Bronchial epithelial cell (primary cell): ENCODE measurements at regions not wholly inside any gene's neighbourhood (a gene's known extent, or its start where the extent isn't known, plus 50 kb on each side); places are given as distances from the start of the nearest gene placed in this dataset.

ENCODE experiments used
- DNase-seq: peaks from one replicate; pipeline ENCODE4 v3.0.0-alpha.2; 2010; ENCODE audit warnings: low read depth
- FAIRE-seq: peaks from 2 replicates; lab custom pipeline; 2011; peaks lifted over from hg19 to GRCh38; lab: Jason Lieb, UNC
- H3K27me3 ChIP-seq: 2 replicates; pipeline ENCODE4 v1.5.1; 2011; ENCODE audit warnings: low read length; ENCODE audit not compliant: control insufficient read depth, insufficient read depth
- H3K36me3 ChIP-seq: 2 replicates; pipeline ENCODE4 v1.5.1; 2011; ENCODE audit warnings: low read length; ENCODE audit not compliant: control insufficient read depth, insufficient read depth
- H3K4me3 ChIP-seq: 2 replicates; pipeline ENCODE4 v1.5.1; 2011; ENCODE audit warnings: mild to moderate bottlenecking, low read depth, low read length, control low read depth
- CTCF ChIP-seq: IDR thresholded peaks from 2 replicates; pipeline ENCODE4 v1.5.1; 2011; ENCODE audit warnings: mild to moderate bottlenecking, moderate library complexity, low read length, control low read depth, inconsistent platforms; ENCODE audit not compliant: insufficient read depth, severe bottlenecking

GRCh38 chr2:151106805-151107506 is 154.7 kb downstream of the RBM43 start:
- peak; percentile 33 for DNase-seq
- H3K27me3 ChIP-seq, result no peaks in the 10 kb centered on the region
- no peaks in the 10 kb centered on the region for H3K36me3 ChIP-seq
- peak; percentile 36 for FAIRE-seq
- no peak overlapping the region for H3K4me3 ChIP-seq
- no peak for TF ChIP-seq CTCF

GRCh38 chr2:151103551-151103950 is 158.1 kb downstream of the RBM43 start:
- Histone ChIP-seq H3K27me3 (no peaks in the 10 kb centered on the region), H3K4me3 (no peak overlapping the region), H3K36me3 (no peaks in the 10 kb centered on the region)
- TF ChIP-seq CTCF, result no peak
- FAIRE-seq, result peak; percentile 13
- DNase-seq, result no peak

DNA sequence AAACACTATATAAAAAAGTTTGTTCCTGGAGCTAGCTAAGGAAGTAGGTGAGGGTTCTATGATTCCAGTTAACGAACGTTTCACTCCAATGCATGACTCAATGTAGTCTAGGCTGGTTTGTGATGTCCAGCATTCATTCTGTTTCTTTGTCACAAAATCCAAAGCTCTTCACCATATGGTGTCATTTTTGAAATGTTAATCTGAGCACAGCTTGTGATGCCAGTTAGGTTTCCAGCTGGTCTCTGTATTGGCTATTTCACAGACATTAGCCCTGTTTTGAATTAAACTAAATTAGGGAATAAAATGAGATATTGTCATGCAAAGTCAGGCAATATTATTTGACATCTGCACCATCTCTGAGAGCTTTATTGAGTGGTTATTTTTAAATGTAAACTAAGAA is 159.4 kb downstream of the RBM43 start:
- Histone ChIP-seq H3K36me3 (no peaks in the 10 kb centered on the region), H3K4me3 (no peak overlapping the region), H3K27me3 (no peaks in the 10 kb centered on the region)
- no peak for TF ChIP-seq CTCF
- DNase-seq, result no peak
- FAIRE-seq, result no peak

GRCh38 chr2:151098841-151099240 is 162.8 kb downstream of the RBM43 start:
- TF ChIP-seq CTCF, result no peak
- no peaks in the 10 kb centered on the region for H3K27me3 ChIP-seq
- H3K36me3 ChIP-seq, result no peaks in the 10 kb centered on the region
- FAIRE-seq (no peak), DNase-seq (no peak)
- no peak overlapping the region for H3K4me3 ChIP-seq

GRCh38 chr2:151097895-151098294 is 163.8 kb downstream of the RBM43 start:
- DNase-seq (no peak), FAIRE-seq (no peak)
- TF ChIP-seq CTCF, result no peak
- no peak overlapping the region for H3K4me3 ChIP-seq
- H3K36me3 ChIP-seq, result no peaks in the 10 kb centered on the region
- H3K27me3 ChIP-seq, result no peaks in the 10 kb centered on the region

- Histone ChIP-seq H3K4me3 (no peak overlapping the region), H3K27me3 (peaks cover 2% of the 10 kb centered on the region), H3K36me3 (no peaks in the 10 kb centered on the region)
- no peak for DNase-seq
- no peak for TF ChIP-seq CTCF
- FAIRE-seq, result no peak
Measured at GRCh38 chr2:151097128-151097527, 164.5 kb downstream of the RBM43 start.
